IMR-90 (cell line): ENCODE measurements at regions not wholly inside any gene's neighbourhood (a gene's known extent, or its start where the extent isn't known, plus 50 kb on each side); places are given as distances from the start of the nearest gene placed in this dataset.

Experiments used
- POLR2A ChIP-seq: IDR thresholded peaks from 2 replicates; pipeline ENCODE4 v1.6.1; 2012; ENCODE audit warnings: mild to moderate bottlenecking, low read depth, low read length
- RAD21 ChIP-seq: IDR thresholded peaks from 2 replicates; pipeline ENCODE4 v1.6.1; 2012; ENCODE audit warnings: low read length, improper control_type of control experiment
- RCOR1 ChIP-seq: IDR thresholded peaks from 2 replicates; pipeline ENCODE4 v1.6.1; 2012; ENCODE audit warnings: mild to moderate bottlenecking, low read length, improper control_type of control experiment; ENCODE audit not compliant: insufficient replicate concordance
- SMC3 ChIP-seq: fragments of 150-350 bp; IDR thresholded peaks from 2 replicates; pipeline ENCODE4 v1.6.1; 2016; ENCODE audit warnings: low read depth, mild to moderate bottlenecking, antibody characterized with exemption, low read length, moderate library complexity
- USF2 ChIP-seq: fragments of 150-350 bp; IDR thresholded peaks from 2 replicates; pipeline ENCODE4 v1.6.1; 2017; ENCODE audit warnings: mild to moderate bottlenecking, antibody characterized with exemption, low read length, low read depth
- TF ChIP-seq, protein P1 (sequence below): conservative IDR thresholded peaks from 2 replicates; pipeline ENCODE4 v1.5.1; 2012; ENCODE audit warnings: mild to moderate bottlenecking, low read depth, low read length, improper control_type of control experiment

DNA sequence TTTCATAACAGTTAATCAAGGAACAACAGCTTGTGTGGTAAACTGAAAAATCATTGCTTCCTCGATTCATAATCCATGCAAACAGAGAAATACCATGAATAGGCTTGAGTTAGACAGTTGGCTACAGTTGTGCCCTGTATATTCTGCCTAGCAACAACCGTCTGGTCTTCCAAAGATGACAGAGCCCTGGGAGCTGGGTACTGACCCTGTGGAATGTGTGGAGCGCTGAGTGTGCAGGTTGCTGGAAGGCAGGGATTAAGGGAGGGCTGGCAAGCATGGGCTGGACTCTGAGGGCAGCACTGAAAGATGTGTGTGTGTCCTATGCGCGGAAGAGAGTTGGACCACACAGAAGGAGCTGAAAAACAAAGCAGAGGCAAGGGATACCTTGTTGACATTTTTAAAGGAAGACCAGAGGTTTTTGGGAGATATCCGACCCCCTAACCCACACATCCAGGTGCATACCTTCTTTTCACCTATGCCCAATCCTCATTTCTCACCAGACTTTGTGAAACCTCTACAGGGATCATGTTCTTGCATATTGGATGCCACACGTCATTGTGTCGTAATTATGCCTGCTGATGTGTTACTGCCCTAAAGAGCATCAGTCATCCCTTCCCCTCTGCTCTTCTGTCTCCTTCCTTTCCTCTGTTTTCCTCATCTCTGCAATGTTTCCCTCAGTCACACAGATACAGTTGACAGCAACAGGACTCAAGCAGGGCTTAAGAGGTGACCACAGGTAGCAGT lies 58.2 kb upstream of the VGLL2 start:
- TF ChIP-seq, protein P1, sequence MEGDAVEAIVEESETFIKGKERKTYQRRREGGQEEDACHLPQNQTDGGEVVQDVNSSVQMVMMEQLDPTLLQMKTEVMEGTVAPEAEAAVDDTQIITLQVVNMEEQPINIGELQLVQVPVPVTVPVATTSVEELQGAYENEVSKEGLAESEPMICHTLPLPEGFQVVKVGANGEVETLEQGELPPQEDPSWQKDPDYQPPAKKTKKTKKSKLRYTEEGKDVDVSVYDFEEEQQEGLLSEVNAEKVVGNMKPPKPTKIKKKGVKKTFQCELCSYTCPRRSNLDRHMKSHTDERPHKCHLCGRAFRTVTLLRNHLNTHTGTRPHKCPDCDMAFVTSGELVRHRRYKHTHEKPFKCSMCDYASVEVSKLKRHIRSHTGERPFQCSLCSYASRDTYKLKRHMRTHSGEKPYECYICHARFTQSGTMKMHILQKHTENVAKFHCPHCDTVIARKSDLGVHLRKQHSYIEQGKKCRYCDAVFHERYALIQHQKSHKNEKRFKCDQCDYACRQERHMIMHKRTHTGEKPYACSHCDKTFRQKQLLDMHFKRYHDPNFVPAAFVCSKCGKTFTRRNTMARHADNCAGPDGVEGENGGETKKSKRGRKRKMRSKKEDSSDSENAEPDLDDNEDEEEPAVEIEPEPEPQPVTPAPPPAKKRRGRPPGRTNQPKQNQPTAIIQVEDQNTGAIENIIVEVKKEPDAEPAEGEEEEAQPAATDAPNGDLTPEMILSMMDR, result no peak
- TF ChIP-seq USF2 (no peak), RCOR1 (no peak), SMC3 (no peak), POLR2A (no peak), RAD21 (no peak)
